Breast epithelium (tissue), 3 donors: ENCODE measurements at regions not wholly inside any gene's neighbourhood (a gene's known extent, or its start where the extent isn't known, plus 50 kb on each side); places are given as distances from the start of the nearest gene placed in this dataset.

Experiments used
- CTCF ChIP-seq, 3 donors: fragments of 450-650 bp; IDR thresholded peaks; one replicate each; pipeline ENCODE4 v1.5.1; 2016 to 2017; ENCODE audit warnings: antibody characterized with exemption in 3 of 3, mild to moderate bottlenecking in 3 of 3, moderate library complexity in 3 of 3
- POLR2AphosphoS5 ChIP-seq, 3 donors: sonication (generic); formaldehyde crosslinking; IDR thresholded peaks; one replicate each; pipeline ENCODE4 v1.6.1; 2017; ENCODE audit warnings: antibody characterized with exemption in 3 of 3

- TF ChIP-seq POLR2AphosphoS5 (IDR thresholded peaks at IDR 0.05), result no peak
- TF ChIP-seq CTCF (IDR thresholded peaks at IDR 0.05), result no peak
These were observed 253.8 kb upstream of the PRDM1 start for GRCh38 chr6:105832313-105832761.
